ENCODE measurements at regions not wholly inside any gene's neighbourhood (a gene's known extent, or its start where the extent isn't known, plus 50 kb on each side); places are given as distances from the start of the nearest gene placed in this dataset.
"Not testable (repeated sequence)": the region's sequence is repeated elsewhere in the genome, so short reads cannot be mapped to it uniquely, and the experiment has no call there.

DNA sequence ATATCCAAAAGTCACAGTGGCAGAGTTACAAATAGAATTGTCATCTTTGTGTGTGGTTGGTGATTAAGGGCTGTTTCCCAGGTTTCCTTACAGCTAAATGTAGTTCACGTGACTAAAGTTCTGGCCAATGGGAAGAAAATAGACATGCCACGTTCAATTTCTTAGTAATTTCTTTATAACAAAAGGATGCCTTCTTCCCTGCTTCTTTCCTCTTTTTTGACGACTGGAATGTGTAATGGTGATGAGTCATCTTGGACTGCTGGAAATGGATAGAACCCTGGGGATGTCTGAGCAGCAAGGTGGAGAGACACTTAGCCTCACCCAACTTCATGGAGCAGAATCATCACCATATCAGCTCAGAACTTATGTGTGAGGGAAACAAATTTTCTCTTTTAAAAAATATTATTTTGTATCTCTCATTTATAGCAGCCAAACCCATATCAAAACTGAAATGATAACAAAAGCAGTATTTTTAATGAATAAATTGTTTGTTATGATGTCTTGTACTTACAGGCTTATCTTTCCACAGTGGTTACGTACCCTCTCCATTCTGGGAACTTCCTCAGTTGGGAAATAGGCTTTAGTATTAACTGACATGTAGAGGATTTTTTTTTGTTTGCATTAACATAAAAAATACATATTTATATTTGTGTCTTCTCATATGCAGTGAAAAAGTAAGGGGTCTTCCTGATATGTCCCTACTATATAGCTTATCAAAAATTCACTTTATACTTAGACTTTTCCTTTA is 91.1 kb upstream of the CDH2 start:
- no peak for DNase-seq (ENCODE audit: low spot score)

DNA sequence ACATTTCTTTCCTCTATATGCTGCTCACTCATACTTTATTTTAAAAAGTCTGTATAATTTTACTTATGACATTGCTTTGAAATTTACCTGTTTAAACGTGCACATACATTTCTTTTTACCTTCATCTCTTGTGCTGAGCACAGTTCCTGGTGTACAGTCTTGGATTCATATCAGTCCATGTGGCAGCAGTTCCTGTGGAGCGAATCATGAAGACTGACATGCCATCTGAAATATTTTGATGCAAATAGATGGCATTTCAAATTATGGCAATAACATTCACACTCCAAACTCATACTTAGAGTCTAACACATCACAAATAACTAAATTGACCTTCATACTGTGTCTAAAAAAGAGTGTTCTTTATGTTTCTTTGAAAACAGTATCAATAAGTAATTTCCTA is 90.3 kb upstream of the CDH2 start:
- DNase-seq (ENCODE audit: low spot score) = no peak

DNA sequence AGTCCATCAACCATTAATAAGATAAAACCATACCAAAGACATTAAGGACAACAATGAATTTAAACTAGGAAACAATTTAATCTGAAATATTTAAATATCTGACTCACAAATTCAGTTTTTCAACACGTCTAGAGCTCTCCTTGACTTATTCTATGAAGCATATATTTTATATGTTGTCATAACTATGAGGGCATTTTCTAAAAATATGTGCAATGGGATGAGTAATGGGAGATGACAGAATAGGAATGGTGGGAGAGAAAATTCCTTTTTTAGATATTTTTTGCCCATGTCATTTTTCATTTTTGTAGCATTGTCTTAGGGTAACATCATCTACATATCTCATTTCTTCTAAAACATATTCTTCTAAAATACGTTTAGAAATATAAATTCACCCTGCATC is 79.2 kb upstream of the CDH2 start:
- DNase-seq (ENCODE audit: low spot score) = no peak

DNA sequence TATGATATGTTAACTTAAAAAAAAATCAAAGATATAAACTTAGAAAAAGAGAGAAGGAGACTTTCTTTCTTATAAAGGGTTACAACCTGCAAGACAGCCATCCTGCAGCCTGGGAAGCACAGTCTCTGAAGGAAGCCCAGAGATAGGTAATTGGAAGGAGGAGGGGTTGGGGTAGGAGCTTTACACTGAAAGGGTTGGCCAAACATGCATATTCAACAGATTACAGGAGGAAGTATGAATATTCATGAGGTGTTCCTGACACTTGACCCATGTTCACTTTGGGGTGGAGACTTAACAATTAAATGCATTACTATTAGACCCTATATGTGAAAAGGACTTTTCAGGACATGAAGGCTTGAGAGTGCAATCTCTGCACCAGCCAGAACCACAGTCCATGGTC is 71.7 kb upstream of the CDH2 start:
- DNase-seq (ENCODE audit: low spot score) = no peak

DNA sequence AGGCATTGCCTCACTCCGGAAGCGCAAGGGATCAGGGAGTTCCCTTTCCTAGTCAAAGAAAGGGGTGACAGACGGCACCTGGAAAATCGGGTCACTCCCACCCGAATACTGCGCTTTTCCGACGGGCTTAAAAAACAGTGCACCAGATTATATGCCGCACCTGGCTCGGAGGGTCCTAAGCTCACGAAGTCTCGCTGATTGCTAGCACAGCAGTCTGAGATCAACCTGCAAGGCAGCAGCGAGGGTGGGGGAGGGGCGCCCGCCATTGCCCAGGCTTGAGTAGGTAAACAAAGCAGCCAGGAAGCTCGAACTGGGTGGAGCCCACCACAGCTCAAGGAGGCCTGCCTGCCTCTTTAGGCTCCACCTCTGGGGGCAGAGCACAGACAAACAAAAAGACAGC is 63.7 kb upstream of the CDH2 start:
- not testable (repeated sequence) for DNase-seq (ENCODE audit: low spot score)

DNA sequence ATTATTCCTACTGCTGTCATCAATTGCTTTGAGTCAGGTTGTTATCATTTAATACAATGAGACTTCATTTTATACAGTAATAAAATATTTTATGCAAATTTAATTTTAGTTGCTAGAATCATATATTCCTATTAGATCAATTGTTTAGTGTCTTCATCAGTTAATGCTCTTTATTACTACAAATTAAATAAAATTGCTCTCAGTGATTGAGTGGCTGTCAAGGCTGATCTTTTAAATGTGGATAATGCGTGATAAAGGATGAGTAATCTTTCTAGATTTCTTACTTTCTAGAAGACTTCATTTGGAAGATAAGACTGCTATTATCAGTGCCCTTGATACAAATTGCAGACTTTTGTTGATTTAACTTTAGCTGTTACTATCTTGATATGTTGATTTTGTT is 59.6 kb upstream of the CDH2 start:
- no peak for DNase-seq (ENCODE audit: low spot score)
